ENCODE measurements at regions not wholly inside any gene's neighbourhood (a gene's known extent, or its start where the extent isn't known, plus 50 kb on each side); places are given as distances from the start of the nearest gene placed in this dataset.

- ATAC-seq, result no peak
- H3K36me3 Mint-ChIP-seq, result peaks cover 12% of the 10 kb centered on the region
- H3K27ac Mint-ChIP-seq, result peak overlapping the region; percentile 2 to 19
These were observed 179.5 kb downstream of the MRPL39 start for GRCh38 chr21:25427828-25428227.

GRCh38 chr21:25426580-25426979, 180.7 kb downstream of the MRPL39 start:
- ATAC-seq (no peak), DNase-seq (ENCODE audit: low spot score) (no peak)
- H3K4me1 Mint-ChIP-seq (ENCODE audit: low read depth in 2 of 2), result peaks cover 31 to 52% of the 10 kb centered on the region in 2 donors
- peaks cover 2 to 11% of the 10 kb centered on the region in 2 donors for H3K27me3 Mint-ChIP-seq
- H3K27ac Mint-ChIP-seq, result no peak overlapping the region
- H3K4me3 Mint-ChIP-seq, result no peak overlapping the region
- H3K9me3 Mint-ChIP-seq, result peaks cover 6% of the 10 kb centered on the region
- H3K36me3 Mint-ChIP-seq, result peaks cover 12% of the 10 kb centered on the region

More at GRCh38 chr21:25427828-25428227, 179.5 kb downstream of the MRPL39 start:
- DNase-seq (ENCODE audit: low spot score), result no peak
- Mint-ChIP-seq H3K4me1 (ENCODE audit: low read depth in 2 of 2) (peaks cover 29 to 47% of the 10 kb centered on the region in 2 donors), H3K9me3 (peaks cover 6% of the 10 kb centered on the region), H3K27me3 (peaks cover 2 to 11% of the 10 kb centered on the region in 2 donors), H3K4me3 (peak overlapping the region; percentile 59)

- peaks cover 9% of the 10 kb centered on the region for H3K36me3 Mint-ChIP-seq
- ATAC-seq (no peak), DNase-seq (ENCODE audit: low spot score) (no peak)
- peak overlapping the region; percentile 56 for H3K4me3 Mint-ChIP-seq
- H3K27ac Mint-ChIP-seq, result peak overlapping the region; percentile 66 to 67
- peaks cover 5% of the 10 kb centered on the region for H3K9me3 Mint-ChIP-seq
- H3K4me1 Mint-ChIP-seq (ENCODE audit: low read depth in 2 of 2), result peaks cover 44 to 64% of the 10 kb centered on the region in 2 donors
- peaks cover 2 to 8% of the 10 kb centered on the region in 2 donors for H3K27me3 Mint-ChIP-seq
These were observed 182.1 kb downstream of the MRPL39 start for GRCh38 chr21:25425156-25425555.

- H3K4me1 Mint-ChIP-seq (ENCODE audit: low read depth in 2 of 2), result peaks cover 42 to 64% of the 10 kb centered on the region in 2 donors
- H3K4me3 Mint-ChIP-seq, result peak overlapping the region; percentile 75
- H3K27me3 Mint-ChIP-seq, result peaks cover 0 to 3% of the 10 kb centered on the region in 2 donors
- ATAC-seq (no peak), DNase-seq (ENCODE audit: low spot score) (no peak)
- H3K36me3 Mint-ChIP-seq, result peaks cover 9% of the 10 kb centered on the region
- H3K27ac Mint-ChIP-seq, result peak overlapping the region; percentile 66 to 67
- H3K9me3 Mint-ChIP-seq, result no peaks in the 10 kb centered on the region
These were observed 182.6 kb downstream of the MRPL39 start for GRCh38 chr21:25424634-25425033.

DNA sequence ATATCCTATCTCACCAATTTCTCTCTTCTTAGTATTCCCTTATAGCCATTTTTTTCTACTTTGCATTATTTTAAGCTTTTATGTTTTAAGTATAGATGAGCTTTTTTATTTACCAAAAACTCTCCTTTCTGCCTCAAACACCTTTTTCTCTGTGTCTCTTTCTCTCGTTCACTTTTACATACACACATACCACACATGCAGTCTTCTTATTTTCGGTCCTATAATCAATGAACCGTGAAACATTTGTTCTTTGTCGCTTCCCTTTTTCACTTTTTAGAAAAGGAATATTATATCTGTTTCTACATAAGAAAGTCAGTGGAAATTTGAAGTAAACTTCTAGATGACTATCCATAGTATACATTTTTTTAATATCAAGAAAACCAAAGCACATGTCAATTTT, 183.2 kb downstream of the MRPL39 start:
- Mint-ChIP-seq H3K9me3 (no peaks in the 10 kb centered on the region), H3K36me3 (peaks cover 7% of the 10 kb centered on the region), H3K4me3 (peak overlapping the region; percentile 75), H3K27me3 (no peaks in the 10 kb centered on the region), H3K4me1 (ENCODE audit: low read depth in 2 of 2) (peaks cover 37 to 61% of the 10 kb centered on the region in 2 donors), H3K27ac (peak overlapping the region in 1 of 2 donors; percentile 66)
- DNase-seq (ENCODE audit: low spot score), result no peak
- ATAC-seq, result no peak

DNA sequence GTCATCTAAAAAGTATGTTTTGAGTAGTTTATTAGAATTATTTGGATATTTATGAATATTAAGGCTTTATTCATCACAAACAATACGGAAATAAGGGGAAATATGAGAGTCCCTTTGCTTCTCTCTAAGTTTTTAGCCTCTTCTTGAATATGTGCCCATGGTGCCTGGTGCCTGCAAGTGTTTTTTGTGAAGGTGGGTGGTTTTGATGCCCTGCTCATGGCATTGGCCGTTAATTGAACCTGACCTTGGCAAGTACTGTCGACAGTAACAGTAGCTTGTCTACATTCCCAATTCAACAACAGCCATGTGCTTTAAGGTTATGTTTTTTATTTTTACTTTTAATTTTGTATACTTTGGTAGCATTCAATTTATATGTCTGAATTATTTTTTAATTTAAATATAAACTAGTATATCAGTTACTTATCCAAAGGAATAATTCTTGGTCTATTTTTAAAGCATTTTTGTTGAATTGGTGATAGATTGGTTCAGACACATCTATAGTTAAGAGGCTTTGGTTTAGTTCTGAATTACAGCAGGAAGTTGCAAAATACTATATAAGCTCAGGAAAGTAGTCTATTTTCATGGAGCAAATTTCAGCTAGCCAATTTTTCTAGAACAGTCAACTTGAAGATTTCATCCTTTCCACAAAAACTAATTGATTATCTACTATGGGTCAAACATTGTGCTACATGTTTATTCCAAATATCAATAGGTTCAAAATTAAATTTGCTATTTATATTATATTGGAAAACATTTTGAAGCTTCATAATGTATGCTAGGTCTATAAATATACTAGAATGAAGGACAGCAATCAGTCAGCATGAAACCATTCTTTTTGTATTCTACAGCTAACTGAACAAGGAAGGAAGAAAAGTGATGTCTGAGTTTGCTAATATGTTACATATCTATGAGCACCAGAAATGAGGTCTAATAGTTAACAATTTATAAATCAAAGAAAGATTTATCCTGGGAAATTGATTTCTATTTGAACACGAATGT, 184.4 kb downstream of the MRPL39 start:
- no peak for DNase-seq (ENCODE audit: low spot score)
- peaks cover 31 to 51% of the 10 kb centered on the region in 2 donors for H3K4me1 Mint-ChIP-seq (ENCODE audit: low read depth in 2 of 2)

DNA sequence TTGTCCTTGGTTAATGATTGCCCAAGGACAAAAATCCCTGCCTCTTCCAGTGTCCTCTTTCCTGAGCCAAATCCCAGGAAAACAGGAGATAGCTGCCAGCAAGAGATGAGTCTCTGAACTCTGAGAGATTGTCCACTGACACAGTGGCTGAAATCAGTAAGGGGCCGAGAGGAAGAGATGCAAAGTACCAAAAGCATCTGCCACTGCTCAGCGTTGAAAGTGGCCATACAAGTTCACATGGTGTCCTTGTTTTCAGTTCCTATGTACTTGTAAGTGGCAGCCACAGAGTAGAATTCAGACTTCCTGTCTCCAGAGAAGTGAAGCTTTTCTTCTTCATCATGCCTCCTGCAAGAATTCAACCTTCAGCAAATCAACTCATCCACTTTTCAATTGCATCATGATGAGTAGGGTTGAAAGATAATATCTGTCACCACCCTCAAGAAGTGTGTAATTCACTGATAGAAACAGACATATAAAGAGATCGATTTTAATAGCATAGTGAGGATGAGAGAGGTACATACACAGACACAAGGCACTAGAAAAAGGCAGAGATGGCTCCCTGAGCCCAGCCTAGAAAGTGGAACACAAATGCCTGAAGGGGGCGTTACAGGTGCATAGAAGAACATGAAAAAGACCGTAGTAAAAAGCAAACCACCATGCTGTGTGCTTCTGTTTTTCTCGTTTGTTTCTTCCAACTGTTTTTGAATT, 185.8 kb downstream of the MRPL39 start:
- DNase-seq (ENCODE audit: low spot score) (peak; percentile 71), ATAC-seq (peak; percentile 93)
- peak overlapping the region; percentile 76 to 80 for H3K27ac Mint-ChIP-seq
- H3K36me3 Mint-ChIP-seq, result peaks cover 7% of the 10 kb centered on the region
- H3K4me3 Mint-ChIP-seq, result peak overlapping the region; percentile 70
- peaks cover 27 to 45% of the 10 kb centered on the region in 2 donors for H3K4me1 Mint-ChIP-seq (ENCODE audit: low read depth in 2 of 2)
- H3K27me3 Mint-ChIP-seq, result peaks cover 0 to 7% of the 10 kb centered on the region in 2 donors
- no peaks in the 10 kb centered on the region for H3K9me3 Mint-ChIP-seq

More for the DNA sequence above, 184.4 kb downstream of the MRPL39 start:
- H3K4me3 Mint-ChIP-seq, result peak overlapping the region; percentile 36
- no peak for ATAC-seq
- H3K27me3 Mint-ChIP-seq, result no peaks in the 10 kb centered on the region
- no peaks in the 10 kb centered on the region for H3K9me3 Mint-ChIP-seq
- peaks cover 7% of the 10 kb centered on the region for H3K36me3 Mint-ChIP-seq
- peak overlapping the region; percentile 76 to 80 for H3K27ac Mint-ChIP-seq

- H3K27me3 Mint-ChIP-seq, result peaks cover 0 to 7% of the 10 kb centered on the region in 2 donors
- no peaks in the 10 kb centered on the region for H3K9me3 Mint-ChIP-seq
- ATAC-seq, result no peak
- peak overlapping the region; percentile 76 to 80 for H3K27ac Mint-ChIP-seq
- DNase-seq (ENCODE audit: low spot score), result no peak
- H3K4me1 Mint-ChIP-seq (ENCODE audit: low read depth in 2 of 2), result peaks cover 27 to 45% of the 10 kb centered on the region in 2 donors
- H3K4me3 Mint-ChIP-seq, result peak overlapping the region; percentile 70
- H3K36me3 Mint-ChIP-seq, result peaks cover 7% of the 10 kb centered on the region
These were observed 186.4 kb downstream of the MRPL39 start for GRCh38 chr21:25420831-25421230.

DNA sequence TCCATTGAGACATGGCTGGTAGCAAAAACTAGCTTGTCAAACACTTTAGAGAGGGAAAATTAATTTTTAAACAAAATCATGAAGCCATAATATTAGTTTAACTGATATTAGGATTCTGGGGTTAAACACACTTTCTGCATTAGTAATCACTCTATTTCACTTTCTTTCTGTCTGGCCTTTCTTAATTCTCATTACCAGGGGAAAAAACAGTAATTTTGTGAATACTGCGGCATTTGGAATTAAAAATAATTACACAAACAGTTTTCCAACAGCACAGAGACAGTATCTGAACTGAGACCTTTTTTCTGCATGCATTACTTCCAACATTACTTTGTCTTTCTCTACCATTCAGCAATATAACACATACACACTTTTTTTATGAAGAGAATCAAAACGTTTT, 190.6 kb downstream of the MRPL39 start:
- DNase-seq (ENCODE audit: low spot score) (no peak), ATAC-seq (no peak)
- Mint-ChIP-seq H3K36me3 (peaks cover 7% of the 10 kb centered on the region), H3K27me3 (peaks cover 3 to 7% of the 10 kb centered on the region in 2 donors), H3K4me3 (no peak overlapping the region), H3K27ac (no peak overlapping the region), H3K4me1 (ENCODE audit: low read depth in 2 of 2) (peaks cover 20 to 21% of the 10 kb centered on the region in 2 donors), H3K9me3 (no peaks in the 10 kb centered on the region)

- H3K27me3 Mint-ChIP-seq, result peaks cover under 1 to 8% of the 10 kb centered on the region in 2 donors
- no peak overlapping the region for H3K4me3 Mint-ChIP-seq
- no peak overlapping the region for H3K27ac Mint-ChIP-seq
- peaks cover 3% of the 10 kb centered on the region for H3K9me3 Mint-ChIP-seq
- H3K36me3 Mint-ChIP-seq, result no peaks in the 10 kb centered on the region
- H3K4me1 Mint-ChIP-seq (ENCODE audit: low read depth in 2 of 2), result peaks cover 0 to 3% of the 10 kb centered on the region in 2 donors
- DNase-seq (ENCODE audit: low spot score) (no peak), ATAC-seq (no peak)
These were observed 195.2 kb downstream of the MRPL39 start for GRCh38 chr21:25412100-25412499.

GRCh38 chr21:25409978-25410377, 197.3 kb downstream of the MRPL39 start:
- no peak overlapping the region for H3K27ac Mint-ChIP-seq
- no peaks in the 10 kb centered on the region for H3K36me3 Mint-ChIP-seq
- DNase-seq (ENCODE audit: low spot score) (no peak), ATAC-seq (no peak)
- peaks cover 3% of the 10 kb centered on the region for H3K9me3 Mint-ChIP-seq
- H3K4me1 Mint-ChIP-seq (ENCODE audit: low read depth in 2 of 2), result peaks cover 0 to 3% of the 10 kb centered on the region in 2 donors
- no peak overlapping the region for H3K4me3 Mint-ChIP-seq
- H3K27me3 Mint-ChIP-seq, result peaks cover 0 to 9% of the 10 kb centered on the region in 2 donors

DNA sequence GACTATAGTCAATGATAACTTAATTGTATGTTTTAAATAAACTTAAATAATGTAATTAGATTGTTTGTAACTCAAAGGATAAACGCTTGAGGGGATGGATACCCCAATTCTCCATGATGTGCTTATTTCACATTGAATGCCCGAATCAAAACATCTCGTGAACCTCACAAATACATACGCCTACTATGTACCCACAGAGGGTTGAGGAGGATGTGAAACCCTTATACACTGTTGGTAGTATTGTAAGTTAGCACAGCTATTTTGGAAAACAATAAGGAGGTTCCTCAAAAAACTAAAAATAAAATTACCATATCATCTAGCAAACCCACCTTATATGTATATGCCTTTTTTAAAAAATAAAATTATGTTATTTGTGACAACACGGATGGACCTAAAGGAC, 198.6 kb downstream of the MRPL39 start:
- H3K4me1 Mint-ChIP-seq (ENCODE audit: low read depth in 2 of 2), result peaks cover 0 to 3% of the 10 kb centered on the region in 2 donors
- peaks cover 0 to 9% of the 10 kb centered on the region in 2 donors for H3K27me3 Mint-ChIP-seq
- ATAC-seq (no peak), DNase-seq (ENCODE audit: low spot score) (no peak)
- no peak overlapping the region for H3K4me3 Mint-ChIP-seq
- H3K27ac Mint-ChIP-seq, result no peak overlapping the region
- peaks cover 3% of the 10 kb centered on the region for H3K9me3 Mint-ChIP-seq
- H3K36me3 Mint-ChIP-seq, result peaks cover 7% of the 10 kb centered on the region

DNA sequence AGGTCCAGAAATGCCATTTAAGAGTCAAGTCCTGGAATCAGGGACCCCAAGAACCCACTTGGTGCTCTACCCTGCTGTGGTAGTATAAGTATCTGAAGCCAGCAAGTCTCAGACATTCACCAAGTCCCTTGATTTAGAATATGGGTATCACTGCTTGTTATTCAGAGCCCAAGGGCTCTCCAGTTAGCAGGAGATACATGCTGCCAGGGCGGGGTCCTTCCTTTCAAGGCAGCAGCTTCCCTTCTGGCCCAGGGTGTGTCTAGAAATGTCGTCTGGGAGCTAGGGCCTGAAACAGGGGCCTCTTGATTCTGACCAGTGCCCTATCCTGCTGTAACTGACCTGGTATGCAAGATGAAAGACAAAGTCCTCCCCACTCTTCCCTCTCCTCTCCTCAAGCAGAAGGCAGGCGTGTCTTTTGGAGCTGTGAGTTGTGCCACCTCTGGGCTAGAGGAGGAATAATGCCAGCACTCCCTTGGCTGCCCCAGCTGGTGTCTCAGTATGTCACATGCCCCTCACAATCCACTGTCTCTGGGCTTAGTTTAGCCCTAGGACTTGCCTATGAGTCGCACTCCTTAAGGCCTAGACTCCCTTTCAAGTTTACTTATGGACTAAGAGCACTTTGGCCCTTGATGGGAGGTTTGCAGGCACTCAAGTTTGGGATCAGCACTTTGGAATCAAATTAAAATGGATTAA, 200.2 kb downstream of the MRPL39 start:
- Mint-ChIP-seq H3K27ac (peak overlapping the region in 1 of 2 donors; percentile 63), H3K9me3 (peaks cover 8% of the 10 kb centered on the region), H3K4me1 (ENCODE audit: low read depth in 2 of 2) (peaks cover 15% of the 10 kb centered on the region in 2 donors), H3K4me3 (no peak overlapping the region), H3K36me3 (peaks cover 13% of the 10 kb centered on the region), H3K27me3 (peaks cover 0 to 5% of the 10 kb centered on the region in 2 donors)
- ATAC-seq (no peak), DNase-seq (ENCODE audit: low spot score) (no peak)
